NCI-H2196 treated with DMSO at 0.1 percent for 48 hours (cell line): ENCODE measurements at regions not wholly inside any gene's neighbourhood (a gene's known extent, or its start where the extent isn't known, plus 50 kb on each side); places are given as distances from the start of the nearest gene placed in this dataset.
"Not testable (repeated sequence)": the region's sequence is repeated elsewhere in the genome, so short reads cannot be mapped to it uniquely, and the experiment has no call there.

Experiments used
- DNase-seq: peaks from one replicate; lab custom pipeline; 2025; ENCODE audit not compliant: unreplicated experiment; lab: John Stamatoyannopoulos, UW

DNA sequence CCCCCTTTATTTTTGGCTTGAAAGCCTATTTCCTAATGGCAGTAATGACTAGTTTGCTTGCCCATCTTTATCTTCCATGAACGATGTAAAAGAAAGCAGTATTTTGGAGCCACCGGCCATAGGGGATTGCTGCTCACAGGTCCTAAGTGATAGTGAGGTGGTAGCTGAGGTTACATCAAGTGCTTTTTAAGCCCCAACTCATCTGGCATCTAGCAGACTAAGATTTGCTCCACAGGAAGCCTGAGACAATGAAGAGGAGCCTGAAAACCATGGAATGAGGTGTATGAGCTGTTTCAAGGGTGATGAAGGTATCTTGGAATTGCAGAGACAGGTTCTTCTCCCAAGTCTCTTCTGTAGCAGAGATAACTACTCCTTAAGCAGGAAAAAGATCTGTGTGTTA lies 496.3 kb downstream of the XPNPEP1 start:
- no peak for DNase-seq

GRCh38 chr10:109418795-109419194 lies 504.5 kb downstream of the XPNPEP1 start:
- no peak for DNase-seq

- no peak for DNase-seq
Measured at GRCh38 chr10:109417803-109418202, 505.5 kb downstream of the XPNPEP1 start.

- DNase-seq = no peak
Measured at GRCh38 chr10:109412353-109412752, 511.0 kb downstream of the XPNPEP1 start.

- no peak for DNase-seq
Measured at GRCh38 chr10:109411917-109412316, 511.4 kb downstream of the XPNPEP1 start.

DNA sequence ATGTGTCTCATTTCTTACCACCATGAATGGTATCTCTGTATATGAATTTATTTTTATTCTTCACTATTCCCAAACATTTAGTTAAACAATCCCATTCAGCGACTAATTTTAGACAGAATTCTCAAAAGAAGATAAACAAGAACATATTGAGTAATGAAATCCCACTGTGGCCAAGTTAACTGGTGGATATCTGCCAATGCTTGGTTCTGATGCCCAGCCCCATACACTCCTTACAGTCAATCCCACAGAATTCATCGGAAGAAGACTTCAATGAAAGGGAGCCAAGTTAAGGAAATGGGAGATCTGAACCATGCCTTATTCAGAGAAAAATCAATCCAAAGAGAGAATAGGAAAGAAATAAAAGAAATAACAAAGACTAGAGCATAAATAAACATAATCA lies 518.0 kb downstream of the XPNPEP1 start:
- no peak for DNase-seq

DNA sequence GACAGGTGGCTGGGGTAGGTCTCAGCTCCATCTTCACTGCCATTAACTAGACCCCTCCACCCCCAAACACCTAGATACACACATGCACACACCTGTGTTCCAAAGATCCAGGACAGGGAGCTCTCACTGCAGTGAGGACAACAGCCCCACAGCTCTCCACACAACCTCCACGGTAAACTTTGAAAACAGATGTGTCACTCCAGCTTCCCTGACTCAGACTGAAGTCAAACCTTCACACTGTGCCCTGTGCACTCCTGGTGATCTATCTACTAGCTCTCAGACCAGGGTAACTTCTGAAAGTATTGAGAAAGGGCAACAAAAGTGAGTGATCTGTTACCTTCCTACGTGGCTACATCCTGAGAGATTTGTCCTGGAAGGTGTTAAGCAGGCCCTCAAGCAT lies 519.8 kb downstream of the XPNPEP1 start:
- no peak for DNase-seq

DNA sequence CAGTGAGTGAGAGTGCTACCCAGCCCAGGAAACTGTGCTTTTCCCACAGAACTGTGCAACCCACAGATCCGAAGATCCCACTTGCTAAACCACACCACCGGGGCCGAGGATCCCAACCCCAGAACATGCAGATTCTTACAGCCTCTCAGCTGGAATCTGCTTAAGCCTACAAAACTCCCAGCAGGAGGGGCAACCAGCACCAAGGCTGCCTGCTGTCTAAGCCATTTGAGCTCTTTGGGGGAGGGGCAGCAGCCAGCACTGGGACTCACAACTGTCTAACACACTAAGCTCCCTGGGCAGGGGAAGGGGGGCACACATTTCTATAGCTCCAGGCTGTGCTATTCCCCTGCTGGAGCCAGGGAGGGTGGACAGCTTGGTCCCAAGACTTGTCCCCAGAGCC lies 529.9 kb downstream of the XPNPEP1 start:
- no peak for DNase-seq

GRCh38 chr10:109386921-109387320 lies 536.4 kb downstream of the XPNPEP1 start:
- DNase-seq = no peak

DNA sequence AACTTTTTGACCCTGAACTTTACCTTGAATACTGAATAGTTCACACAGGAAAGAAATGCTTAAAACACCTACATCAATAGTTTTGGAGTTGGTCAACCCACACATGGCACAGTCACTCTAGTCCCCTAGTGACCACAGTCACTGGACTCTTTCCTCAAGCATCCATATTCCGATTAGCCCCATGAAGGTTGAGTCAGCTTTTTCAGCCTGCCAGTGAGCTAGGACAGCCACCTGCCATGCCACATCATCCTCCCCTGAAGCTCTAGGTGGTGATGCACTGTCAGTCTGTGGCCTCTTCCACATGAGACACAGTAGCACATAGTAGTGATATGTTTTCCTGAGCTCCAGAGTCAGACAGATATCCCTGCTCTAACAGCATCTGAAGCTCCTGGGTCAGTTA lies 537.2 kb downstream of the XPNPEP1 start:
- DNase-seq = no peak

DNA sequence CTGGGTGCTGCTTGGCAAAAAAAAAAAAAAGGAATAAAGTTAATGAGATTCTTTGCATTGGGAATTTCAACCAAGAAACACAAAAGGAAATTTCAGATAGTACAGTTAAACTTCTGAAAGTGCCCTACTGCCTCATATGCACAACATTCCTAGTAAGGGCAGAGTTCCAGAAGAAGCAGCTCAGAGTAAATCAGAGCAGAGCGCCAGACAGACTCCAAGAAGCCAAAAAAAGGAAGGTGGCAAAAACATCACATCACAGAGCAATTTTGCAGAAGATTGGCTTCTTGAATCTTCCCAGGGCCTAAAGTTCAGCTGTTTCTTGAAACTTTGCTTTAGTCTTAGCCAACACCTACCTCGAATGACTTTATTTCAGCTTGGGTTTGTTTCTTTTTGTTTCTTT lies 544.1 kb downstream of the XPNPEP1 start:
- no peak for DNase-seq

GRCh38 chr10:109374215-109374614 lies 549.1 kb downstream of the XPNPEP1 start:
- DNase-seq = no peak

DNA sequence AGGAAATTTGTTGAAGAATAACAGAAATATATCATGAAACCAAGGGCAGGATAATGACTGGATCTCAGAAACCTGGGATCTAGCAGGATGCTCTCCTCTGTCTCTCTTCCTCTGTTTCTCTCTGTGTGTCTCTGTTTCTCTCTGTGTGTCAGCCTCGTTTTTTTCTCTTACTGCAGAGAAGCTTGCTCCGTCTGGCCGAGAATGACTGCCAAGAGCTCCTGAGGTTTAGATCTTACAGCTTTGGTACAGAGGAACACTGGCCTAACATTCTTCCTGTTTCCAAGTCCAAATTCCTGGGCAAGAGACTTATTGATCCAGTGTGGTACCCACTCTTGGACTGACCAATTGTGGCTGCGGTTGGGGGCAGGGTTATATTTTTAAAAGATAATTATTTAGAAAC lies 564.0 kb downstream of the XPNPEP1 start:
- DNase-seq = no peak

DNA sequence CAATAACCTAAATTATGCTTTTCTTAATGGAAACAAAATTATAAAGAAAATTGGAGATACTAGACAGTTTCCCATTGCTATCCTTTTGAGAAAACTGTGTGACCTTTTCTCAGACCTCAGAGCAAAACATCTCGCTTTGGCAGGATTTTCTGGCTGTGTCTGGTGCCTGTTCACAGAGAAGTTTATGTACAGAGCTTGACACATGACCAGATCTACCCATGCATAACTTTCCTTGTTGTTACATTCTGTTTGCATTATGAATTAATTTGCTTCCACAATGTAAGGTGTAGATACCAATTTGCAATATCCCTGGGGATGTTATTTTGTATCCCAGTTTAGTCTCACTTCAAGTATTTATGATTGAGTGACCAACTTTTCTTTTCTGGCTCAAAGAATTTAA lies 565.0 kb downstream of the XPNPEP1 start:
- DNase-seq = no peak

DNA sequence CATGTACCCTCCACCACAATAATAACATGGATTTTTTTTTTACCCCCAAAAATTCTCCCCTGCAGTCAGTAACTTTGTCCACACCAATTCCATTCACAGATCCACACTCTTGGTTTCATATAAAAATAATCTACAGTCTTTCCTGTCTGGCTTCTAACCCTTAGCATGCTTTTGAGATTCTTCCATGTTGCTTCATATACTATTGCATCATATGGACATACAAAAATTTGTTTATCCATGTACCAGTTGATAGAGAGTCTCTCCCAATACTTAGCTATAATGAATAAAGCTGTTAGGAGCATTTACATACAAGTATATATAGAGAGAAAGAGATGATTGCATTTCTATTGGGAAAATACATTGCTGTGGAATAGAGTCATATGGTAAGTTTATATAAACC lies 575.0 kb downstream of the XPNPEP1 start:
- no peak for DNase-seq

- DNase-seq = no peak
Measured at GRCh38 chr10:109343293-109343692, 580.0 kb downstream of the XPNPEP1 start.

GRCh38 chr10:109341986-109342385 lies 581.3 kb downstream of the XPNPEP1 start:
- no peak for DNase-seq

GRCh38 chr10:109328001-109328400 lies 595.3 kb downstream of the XPNPEP1 start:
- no peak for DNase-seq

DNA sequence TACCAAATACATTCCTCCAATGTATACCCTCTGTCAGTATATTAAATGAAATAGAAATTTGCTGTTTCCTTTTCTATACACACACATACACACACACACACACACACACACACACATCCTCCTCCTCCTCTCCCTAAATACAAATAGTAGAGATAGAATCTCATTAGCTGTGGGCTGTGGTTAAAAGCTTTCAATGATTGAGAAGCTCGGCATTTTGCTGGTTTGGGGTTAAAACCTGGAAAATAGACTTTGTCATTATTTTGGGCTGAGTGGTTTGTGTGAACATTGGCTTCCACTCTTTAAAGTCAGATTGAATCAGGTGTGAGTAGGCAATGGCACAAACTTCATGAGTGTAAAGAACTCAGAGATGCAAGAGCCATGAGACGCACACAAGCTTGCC lies 596.0 kb downstream of the XPNPEP1 start:
- DNase-seq = no peak

- DNase-seq = no peak
Measured at GRCh38 chr10:109324721-109325120, 598.6 kb downstream of the XPNPEP1 start.

- DNase-seq = no peak
Measured at GRCh38 chr10:109317746-109318366, 605.5 kb downstream of the XPNPEP1 start.

GRCh38 chr10:109314016-109314415 lies 609.3 kb downstream of the XPNPEP1 start:
- DNase-seq = not testable (repeated sequence)

DNA sequence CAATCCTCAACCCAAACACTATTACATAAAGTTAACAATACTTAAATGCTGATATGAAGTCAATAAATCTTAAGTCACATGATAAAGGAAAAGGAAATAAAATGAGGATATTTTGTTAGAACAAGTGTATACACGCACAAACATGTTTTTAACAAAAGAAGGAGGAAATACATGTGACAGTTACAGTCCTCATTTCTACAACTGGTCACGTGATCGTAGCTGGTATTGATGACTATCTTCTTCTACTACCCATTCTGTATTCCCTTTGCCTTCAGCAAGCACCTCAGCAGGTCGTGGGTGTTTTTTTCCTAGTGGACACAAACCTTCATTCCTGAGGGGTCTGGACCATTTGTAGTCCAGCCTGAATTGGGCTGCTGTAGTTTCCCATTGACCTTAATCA lies 610.8 kb downstream of the XPNPEP1 start:
- not testable (repeated sequence) for DNase-seq

DNA sequence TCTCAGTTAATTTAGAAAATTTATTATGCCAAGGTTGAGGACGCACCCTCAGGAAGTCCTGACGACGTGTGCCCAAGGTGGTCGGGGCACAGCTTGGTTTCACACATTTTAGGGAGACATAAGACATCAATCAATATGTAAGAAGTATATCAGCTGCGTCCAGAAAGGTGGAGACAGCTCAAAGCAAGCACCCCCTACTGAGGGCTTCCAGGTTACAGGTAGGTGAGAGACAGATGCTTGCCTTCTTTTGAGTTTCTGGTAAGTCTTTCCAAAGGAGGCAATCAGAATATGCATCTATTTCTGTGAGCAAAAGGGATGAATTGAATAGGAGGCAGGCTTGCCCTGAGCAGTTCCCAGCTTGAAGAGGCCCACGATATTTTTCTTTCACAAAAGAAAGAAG lies 614.3 kb downstream of the XPNPEP1 start:
- no peak for DNase-seq
